ENCODE measurements at regions not wholly inside any gene's neighbourhood (a gene's known extent, or its start where the extent isn't known, plus 50 kb on each side); places are given as distances from the start of the nearest gene placed in this dataset.
"Not testable (repeated sequence)": the region's sequence is repeated elsewhere in the genome, so short reads cannot be mapped to it uniquely, and the experiment has no call there.

DNA sequence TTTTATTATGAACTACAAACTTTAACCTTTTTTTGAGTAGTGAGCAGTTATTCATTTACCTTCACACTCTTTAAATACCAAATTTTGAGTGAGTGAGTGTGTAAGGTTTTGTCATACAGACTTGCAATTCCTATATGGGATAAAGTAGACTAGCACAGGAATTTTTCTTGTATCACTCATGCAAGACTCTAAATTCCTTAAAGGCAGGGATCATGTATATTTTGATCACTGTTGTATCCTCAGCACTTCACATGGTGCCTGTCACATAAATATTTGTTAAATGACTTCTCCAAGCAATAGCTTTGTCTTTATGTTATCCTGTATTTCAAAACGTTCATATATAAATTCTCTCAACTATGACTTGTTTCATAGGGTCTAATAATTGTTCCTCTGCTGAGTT, 119.1 kb upstream of the NBPF19 start:
- not testable (repeated sequence) for DNase-seq (ENCODE audit: low read depth, low spot score)

DNA sequence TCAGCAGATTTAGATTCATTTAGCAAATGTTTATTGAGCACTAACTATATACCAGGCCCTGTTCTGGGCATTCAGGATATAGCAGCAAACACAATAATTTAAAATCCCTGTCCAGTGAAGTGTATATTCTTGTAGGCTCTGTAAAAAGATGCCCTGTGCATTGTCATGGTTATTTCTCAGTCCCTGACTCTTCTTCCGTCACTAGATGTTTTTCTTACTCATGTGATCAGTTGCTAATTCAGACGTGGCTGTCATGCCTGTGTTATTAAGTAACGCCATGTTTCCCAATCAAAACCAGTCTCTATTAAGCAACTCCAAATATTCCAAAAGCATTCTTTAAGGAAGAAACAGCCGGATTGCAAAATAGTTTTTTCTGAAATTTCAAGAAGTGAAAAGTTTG, 118.7 kb upstream of the NBPF19 start:
- DNase-seq (ENCODE audit: low read depth, low spot score), result not testable (repeated sequence)

DNA sequence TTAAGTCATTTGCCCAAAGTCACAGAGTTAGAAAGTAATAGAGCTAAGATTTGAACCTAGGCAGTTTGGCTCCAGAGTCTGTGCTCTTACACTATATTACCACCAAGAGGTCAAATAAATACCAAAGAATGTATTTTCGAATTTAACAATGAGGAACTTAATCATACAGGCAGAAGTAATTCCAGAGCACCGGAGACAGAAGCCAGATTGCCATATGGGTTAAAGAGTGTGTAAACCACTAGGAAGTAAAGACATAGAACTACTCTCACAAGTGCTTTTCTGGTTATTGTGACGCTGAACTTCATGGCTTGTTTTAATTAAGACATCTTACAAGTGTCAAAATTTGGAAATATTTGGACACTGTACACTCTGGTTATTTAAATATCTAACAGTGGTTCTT, 114.5 kb upstream of the NBPF19 start:
- DNase-seq (ENCODE audit: low read depth, low spot score), result not testable (repeated sequence)

DNA sequence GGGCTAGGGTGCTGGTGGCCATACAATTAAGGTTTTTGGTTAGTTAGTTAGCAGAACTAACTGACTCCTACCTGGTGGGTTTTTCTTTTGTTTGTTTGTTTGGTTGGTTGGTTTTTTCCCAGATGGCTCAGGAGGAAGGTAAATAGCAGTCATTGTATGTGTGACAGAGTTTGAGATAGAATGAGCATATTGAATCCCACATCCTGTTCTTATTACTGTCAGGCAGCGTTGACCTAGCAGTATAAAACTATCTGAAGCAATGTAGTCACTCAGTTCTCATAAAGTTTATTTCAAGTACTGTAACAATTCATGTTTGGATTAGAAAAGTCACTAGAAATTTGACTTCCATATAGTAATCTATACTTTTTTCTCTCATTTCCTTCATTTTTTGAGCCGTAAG, 113.5 kb upstream of the NBPF19 start:
- DNase-seq (ENCODE audit: low read depth, low spot score), result not testable (repeated sequence)

DNA sequence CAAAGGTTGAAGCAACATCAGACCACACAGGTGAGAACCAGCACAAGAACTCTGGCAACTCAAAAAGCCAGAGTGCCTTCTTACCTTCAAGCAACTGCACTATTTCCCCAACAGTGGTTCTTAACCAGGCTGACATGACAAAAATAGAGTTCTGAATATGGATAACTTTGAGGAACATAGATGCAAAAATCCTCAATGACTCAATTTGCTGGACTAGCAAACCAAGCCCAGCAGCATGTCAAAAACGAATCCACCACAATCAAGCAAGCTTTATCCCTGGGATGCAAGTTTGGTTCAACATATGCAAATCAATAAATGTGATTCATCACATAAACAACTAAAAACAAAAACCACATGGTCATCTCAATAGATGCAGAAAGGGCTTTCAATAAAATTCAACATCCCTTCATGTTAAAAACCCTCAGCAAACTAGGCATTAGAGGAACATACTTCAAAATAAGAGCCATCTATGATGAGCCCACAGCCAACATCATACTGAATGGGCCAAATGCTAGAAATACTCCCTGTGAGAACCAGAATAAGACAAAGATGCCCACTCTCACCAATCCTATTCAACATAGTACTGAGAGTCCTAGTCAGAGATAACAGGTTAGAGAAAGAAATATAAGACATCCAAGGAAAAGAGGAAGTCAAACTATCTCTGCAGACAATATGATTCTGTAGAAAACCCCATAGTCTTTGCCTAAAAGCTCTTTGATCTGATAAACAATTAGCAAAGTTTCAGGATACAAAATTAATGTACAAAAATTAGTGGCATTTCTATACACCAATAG, 110.5 kb upstream of the NBPF19 start:
- DNase-seq (ENCODE audit: low read depth, low spot score), result not testable (repeated sequence)

DNA sequence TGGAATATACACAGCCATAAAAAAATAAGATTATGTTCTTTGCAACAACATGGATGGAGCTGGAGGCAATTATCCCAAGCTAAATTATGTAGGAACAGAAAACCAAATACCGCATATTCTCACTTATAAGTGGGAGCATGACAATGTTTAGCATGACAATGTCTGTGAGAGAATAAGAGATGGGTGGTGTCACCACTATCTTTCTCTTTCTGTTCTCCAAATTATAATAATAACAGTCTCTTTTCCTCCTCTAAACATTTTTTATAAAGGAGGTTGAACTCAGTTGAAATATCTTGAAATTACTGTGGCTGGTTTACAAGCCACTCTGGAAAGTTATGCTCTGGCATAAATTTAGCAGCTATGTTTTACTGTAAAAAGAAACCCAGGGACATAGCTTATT, 108.4 kb upstream of the NBPF19 start:
- not testable (repeated sequence) for DNase-seq (ENCODE audit: low read depth, low spot score)

DNA sequence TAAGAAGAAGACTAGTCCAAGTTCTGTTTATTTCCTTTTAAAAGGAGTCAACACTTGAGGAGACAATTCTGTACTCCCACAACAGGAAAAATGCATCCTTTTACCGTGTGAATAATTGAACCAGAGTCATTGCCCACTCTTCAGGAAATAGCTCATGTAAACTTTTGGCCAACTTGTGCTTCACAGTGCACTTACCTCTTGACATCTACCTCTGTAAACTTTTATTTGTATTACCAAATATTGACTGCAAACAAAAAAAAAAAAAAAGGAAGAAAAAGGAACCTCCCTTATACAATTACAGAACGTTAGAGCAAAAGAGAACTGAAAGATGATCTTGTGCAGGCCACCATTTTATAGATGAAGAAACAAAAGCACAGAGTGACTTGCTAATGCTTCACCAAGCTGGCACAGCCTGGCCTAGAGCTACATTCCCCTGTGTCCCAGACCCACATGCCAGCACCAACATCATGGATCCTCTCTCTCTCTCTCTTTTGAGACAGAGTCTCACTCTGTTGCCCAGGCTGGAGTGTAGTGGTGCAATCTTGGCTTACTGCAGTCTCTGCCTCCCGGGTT, 107.3 kb upstream of the NBPF19 start:
- not testable (repeated sequence) for DNase-seq (ENCODE audit: low read depth, low spot score)

DNA sequence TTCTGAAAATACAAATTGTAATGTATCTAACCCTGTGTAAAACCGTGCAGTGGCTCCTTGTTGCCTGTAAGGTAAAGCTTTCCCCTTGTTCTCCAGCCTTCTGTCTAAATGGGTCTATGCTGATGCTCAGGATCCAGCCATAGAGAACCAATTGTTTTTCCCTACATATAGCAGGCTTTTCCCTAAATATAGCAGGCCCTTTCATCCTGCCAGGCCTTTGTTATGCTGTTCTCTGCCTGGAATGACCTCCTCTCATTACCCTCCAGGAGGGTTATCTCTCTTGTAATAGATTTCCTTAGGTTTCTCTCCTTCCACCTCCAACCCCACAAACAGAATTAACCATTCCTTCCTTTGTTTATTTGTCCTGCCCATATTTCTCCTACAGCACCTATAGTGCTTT, 106.5 kb upstream of the NBPF19 start:
- not testable (repeated sequence) for DNase-seq (ENCODE audit: low read depth, low spot score)

DNA sequence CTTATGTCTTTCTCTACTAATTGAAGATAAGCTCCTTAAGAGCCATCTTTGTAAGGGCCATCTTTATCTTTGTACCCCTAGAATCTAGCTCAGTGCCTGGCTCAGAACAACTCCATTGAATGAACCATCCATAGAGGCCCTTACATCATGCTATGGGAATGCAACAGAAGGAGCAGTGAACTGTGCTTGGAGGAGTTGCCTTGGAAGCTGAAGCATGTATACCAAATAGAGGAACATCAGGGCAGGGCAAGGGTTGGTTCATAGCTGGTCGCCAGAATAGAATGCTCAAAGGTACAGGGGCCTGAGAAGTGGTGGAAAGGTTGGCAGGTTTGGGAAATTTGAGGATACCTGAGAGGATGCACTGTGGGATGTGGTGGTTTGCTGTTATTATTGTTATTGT, 105.8 kb upstream of the NBPF19 start:
- DNase-seq (ENCODE audit: low read depth, low spot score), result not testable (repeated sequence)

DNA sequence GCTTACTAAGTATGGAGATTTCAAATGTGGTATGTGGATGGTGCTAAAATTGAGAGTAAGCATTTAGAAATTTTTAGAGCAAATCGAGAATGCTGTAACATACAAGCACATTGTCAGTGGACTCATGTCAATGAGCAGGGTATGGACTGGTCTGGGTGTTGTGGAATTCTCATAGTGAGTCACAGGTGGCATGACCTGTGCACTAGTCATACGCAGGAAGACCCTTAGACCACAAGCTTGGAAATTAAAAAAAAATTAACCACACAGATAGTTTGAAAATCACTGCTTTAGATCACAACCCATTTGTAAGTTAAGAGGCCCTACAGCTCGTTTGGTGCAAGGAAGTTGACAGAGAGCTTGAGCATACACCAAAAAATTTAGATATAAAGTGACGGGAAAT, 102.9 kb upstream of the NBPF19 start:
- not testable (repeated sequence) for DNase-seq (ENCODE audit: low read depth, low spot score)

DNA sequence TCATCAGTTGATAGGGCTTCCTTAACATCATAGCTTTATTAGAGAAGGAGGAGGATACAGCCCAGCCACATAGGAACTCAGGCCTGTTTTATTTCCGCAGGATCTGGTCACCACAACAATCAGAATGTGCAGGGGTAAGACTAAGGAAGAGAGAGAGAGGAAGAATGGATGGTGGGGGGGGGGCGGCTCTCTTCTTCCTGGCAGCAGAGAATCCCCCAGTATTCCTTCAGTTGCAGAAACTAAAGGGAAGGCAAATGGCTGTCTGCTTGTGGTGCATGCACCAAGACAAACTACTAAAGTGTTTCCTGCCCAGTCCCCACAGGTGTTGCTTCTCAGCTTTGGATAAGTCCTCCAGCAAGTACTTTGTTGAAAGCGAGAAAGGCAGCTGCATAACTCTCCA, 96.4 kb upstream of the NBPF19 start:
- DNase-seq (ENCODE audit: low read depth, low spot score), result not testable (repeated sequence)

DNA sequence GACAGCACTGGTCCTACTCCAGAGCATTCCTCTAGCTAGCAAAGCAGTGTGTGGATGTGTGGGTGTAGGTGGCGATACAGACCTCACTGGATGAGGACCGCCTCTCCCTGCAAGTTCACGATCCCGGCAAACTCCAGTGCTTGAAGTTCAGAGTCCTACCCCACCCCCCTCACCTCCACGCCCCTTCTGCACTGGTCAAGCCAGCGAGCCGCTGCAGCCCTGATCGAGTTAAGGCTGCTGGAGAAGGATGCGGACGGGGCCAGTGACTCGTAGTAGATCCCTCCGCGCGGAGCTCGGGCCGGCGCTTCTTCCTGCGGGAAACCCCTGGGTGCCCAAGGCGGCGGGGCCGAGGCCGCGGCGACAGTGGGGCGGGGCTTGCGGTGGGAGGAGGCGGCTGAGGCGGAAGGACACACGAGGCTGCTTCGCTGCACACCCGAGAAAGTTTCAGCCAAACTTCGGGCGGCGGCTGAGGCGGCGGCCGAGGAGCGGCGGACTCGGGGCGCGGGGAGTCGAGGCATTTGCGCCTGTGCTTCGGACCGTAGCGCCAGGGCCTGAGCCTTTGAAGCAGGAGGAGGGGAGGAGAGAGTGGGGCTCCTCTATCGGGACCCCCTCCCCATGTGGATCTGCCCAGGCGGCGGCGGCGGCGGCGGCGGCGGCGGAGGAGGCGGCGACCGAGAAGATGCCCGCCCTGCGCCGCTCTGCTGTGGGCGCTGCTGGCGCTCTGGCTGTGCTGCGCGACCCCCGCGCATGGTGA, 84.5 kb upstream of the NBPF19 start:
- peak; percentile 35 for DNase-seq (ENCODE audit: low read depth, low spot score)

DNA sequence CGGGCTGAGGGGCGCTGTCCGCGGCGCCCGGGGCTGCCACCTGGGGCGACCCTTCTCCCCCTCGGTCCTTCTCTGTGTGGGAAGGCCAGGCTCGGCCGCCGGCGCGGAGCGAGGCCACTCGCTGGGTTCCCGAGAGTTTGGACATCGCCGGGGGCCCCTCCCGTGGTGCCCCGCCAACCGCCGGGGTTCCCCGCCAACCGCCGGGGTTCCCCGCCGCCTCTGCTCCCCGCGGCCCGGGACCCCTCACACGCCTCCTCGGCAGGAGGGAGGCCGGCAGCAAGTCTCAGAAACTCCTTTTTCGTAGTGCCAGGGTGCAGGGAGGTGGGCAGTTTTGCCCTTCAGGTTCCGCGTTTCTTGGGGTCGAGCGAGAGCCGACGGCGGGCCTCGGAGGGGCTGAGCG, 83.9 kb upstream of the NBPF19 start:
- not testable (repeated sequence) for DNase-seq (ENCODE audit: low read depth, low spot score)

DNA sequence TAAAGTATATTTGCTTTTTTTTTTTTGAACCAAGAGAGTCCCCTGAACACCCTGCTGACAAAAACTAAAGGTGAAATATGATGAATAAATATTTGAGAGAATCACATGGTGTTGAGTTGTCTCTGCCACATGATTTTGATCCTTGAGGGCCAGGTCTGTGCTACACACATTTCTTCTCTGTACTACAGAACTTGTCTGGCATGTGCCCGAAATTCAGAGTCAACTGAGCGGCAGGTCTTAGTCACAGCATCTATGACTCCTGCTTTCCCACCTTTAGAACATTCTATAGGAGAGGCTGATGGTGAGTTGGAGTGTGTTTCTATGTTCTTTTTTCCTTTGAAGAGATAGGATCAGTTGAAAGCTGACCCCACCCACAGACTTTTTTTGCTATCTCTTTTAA, 79.0 kb upstream of the NBPF19 start:
- DNase-seq (ENCODE audit: low read depth, low spot score), result not testable (repeated sequence)

DNA sequence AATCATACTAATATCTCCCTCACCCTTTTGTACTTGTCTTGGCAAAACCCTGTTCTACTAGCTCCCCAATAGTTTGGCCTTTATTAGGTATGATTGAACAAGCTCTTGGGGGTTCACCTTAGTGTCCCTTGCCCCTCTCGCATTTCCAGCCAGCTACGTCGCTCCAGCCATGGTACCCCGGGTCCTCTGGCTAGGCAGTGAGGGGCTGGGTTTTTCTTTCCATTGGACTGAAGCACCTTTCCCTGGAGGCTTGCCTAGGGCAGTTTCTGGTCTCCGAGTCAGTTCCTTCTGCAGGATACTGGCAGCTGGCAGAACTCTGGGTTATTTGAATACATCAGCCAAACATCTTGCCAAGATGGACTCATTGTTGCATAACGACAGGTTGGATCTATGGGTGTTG, 76.3 kb upstream of the NBPF19 start:
- not testable (repeated sequence) for DNase-seq (ENCODE audit: low read depth, low spot score)

DNA sequence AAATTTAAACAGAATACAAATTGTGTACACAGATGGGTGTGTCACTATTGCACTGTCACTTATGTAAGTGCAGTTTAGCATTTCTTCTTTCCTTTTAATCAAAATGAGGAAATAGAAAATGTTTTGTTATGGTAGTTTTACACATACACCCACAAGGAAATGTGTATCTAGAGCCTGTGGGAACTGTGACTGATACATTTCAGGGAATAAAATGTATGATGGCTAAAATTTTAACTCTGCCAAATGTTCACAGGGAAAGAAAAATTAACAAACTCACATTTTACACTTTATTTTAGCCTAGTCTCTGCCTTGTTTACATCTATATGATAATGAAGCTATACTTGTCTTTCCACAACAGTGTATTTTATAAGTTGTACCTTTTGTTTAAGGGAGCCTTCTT, 66.4 kb upstream of the NBPF19 start:
- DNase-seq (ENCODE audit: low read depth, low spot score), result not testable (repeated sequence)

DNA sequence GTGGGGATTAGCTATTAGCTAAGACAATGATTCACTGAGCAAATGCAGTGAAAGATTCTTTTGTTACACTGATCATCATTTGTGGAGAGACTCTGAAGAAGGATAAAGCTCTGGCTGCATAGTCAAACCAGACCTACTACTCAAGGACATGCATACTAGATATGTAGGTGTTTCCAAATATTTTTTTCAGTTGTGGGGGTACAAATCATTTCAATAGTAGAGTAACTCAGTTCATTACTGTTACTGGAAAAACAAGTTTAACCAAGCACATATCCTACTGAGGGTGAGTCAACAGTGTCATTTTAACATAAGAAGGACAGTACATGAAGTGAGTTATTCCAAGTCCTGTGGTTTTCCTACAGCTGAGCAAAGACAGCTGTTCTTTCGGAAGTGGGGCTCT, 59.5 kb upstream of the NBPF19 start:
- DNase-seq (ENCODE audit: low read depth, low spot score), result not testable (repeated sequence)

DNA sequence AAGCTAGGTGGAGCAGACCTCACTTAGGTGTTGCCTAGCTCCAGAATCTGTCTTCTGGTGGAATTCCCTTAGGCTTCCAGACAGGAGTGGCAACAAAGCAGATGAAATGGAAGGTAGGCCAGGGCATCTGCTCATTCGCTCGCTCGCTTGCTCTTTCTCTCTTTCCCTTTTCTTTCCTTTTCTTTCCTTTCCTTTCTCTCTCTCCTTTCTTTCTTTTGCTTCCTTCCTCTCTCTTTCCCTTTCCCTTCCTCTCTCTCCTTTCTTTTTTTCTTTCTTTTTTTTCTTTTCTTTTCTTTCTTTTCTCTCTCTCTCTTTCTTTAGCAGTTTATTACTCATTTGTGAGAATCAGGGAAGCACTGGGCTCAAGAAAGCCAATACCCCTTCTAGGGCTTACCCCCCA, 56.1 kb upstream of the NBPF19 start:
- not testable (repeated sequence) for DNase-seq (ENCODE audit: low read depth, low spot score)

DNA sequence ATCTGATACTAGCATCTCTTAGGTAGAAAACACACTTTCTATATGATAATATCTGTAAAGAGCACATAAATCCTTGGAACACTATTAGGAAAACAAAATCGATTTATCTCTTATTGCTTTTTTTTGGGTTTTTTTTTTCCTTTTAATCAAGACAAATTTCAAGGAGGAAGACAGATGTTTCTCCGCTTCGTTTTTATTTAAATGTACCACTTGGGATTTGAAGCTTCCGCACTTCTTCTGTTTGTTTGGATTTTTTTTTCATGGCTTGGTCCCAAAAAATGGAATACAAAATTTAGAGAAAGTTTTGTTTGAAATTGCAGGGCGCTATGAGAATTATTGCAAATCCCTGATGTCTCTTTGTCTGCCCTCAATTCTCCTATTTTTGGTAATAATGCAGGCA, 51.7 kb upstream of the NBPF19 start:
- not testable (repeated sequence) for DNase-seq (ENCODE audit: low read depth, low spot score)
